ENCODE measurements at regions not wholly inside any gene's neighbourhood (a gene's known extent, or its start where the extent isn't known, plus 50 kb on each side); places are given as distances from the start of the nearest gene placed in this dataset.

GRCh38 chr4:17352357-17352756, 159.5 kb downstream of the QDPR start:
- H3K9me3 ChIP-seq (ENCODE audit: control insufficient read depth, insufficient read depth, low read length) = no peaks in the 10 kb centered on the region
- no peaks in the 10 kb centered on the region for H3K4me1 ChIP-seq (ENCODE audit: control insufficient read depth, low read length)
- no peak overlapping the region for H3K27ac ChIP-seq (ENCODE audit: low read depth, low read length)
- H4K20me1 ChIP-seq (ENCODE audit: control insufficient read depth, insufficient read depth, low read depth, low read length) = no peaks in the 10 kb centered on the region
- no peak overlapping the region for H3K4me2 ChIP-seq (ENCODE audit: low read length)
- no peak overlapping the region for H3K4me3 ChIP-seq (ENCODE audit: low read length)
- no peak for TF ChIP-seq EZH2phosphoT487 (IDR thresholded peaks at IDR 0.05; ENCODE audit: borderline replicate concordance, low read length)
- no peak for TF ChIP-seq CTCF (IDR thresholded peaks at IDR 0.05; ENCODE audit: low read depth, low read length, poor library complexity, severe bottlenecking)
- no peaks in the 10 kb centered on the region for H3F3A ChIP-seq (ENCODE audit: control insufficient read depth, insufficient read depth)
- no peaks in the 10 kb centered on the region for H3K79me2 ChIP-seq (ENCODE audit: control insufficient read depth, low read length)
- H3K27me3 ChIP-seq (ENCODE audit: control insufficient read depth, low read length) = no peaks in the 10 kb centered on the region; the same call in 1 of the 2 replicates
- no peaks in the 10 kb centered on the region for H3K9me2 ChIP-seq (replicated peaks; ENCODE audit: control insufficient read depth, low read length)
- no peaks in the 10 kb centered on the region for H3K36me3 ChIP-seq (ENCODE audit: control insufficient read depth, low read length)

DNA sequence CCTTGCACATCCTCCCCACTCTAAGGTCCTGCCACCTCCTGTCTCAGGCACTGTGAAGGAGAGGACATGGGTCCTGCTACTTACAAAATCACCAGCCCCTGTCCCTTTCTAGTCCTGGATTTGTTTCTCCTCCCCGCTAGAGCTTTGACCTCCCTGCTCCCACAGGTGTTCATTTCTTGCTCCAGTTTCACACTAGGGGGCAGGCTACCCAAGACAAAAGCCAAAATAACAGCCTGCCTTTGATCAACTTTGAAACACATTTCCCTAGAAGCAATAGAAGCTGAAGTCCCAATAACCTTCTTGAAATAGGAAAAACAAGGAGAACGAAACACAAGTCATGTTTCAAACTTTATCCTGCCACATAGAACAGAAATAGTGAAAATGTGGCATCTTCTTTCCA, 164.4 kb downstream of the QDPR start:
- Histone ChIP-seq H3K4me3 (ENCODE audit: low read length) (no peak overlapping the region), H3K36me3 (ENCODE audit: control insufficient read depth, low read length) (no peaks in the 10 kb centered on the region), H3K9me3 (ENCODE audit: control insufficient read depth, insufficient read depth, low read length) (no peaks in the 10 kb centered on the region), H3K79me2 (ENCODE audit: control insufficient read depth, low read length) (no peaks in the 10 kb centered on the region), H3K4me1 (ENCODE audit: control insufficient read depth, low read length) (no peaks in the 10 kb centered on the region), H3K27ac (ENCODE audit: low read depth, low read length) (no peak overlapping the region), H3K27me3 (ENCODE audit: control insufficient read depth, low read length) (no peaks in the 10 kb centered on the region), H3F3A (ENCODE audit: control insufficient read depth, insufficient read depth) (no peaks in the 10 kb centered on the region), H4K20me1 (ENCODE audit: control insufficient read depth, insufficient read depth, low read depth, low read length) (no peaks in the 10 kb centered on the region), H3K4me2 (ENCODE audit: low read length) (no peak overlapping the region), H3K9me2 (replicated peaks; ENCODE audit: control insufficient read depth, low read length) (no peaks in the 10 kb centered on the region)
- TF ChIP-seq EZH2phosphoT487 (IDR thresholded peaks at IDR 0.05; ENCODE audit: borderline replicate concordance, low read length) = no peak
- peak; percentile 66 for TF ChIP-seq CTCF (IDR thresholded peaks at IDR 0.05; ENCODE audit: low read depth, low read length, poor library complexity, severe bottlenecking)

DNA sequence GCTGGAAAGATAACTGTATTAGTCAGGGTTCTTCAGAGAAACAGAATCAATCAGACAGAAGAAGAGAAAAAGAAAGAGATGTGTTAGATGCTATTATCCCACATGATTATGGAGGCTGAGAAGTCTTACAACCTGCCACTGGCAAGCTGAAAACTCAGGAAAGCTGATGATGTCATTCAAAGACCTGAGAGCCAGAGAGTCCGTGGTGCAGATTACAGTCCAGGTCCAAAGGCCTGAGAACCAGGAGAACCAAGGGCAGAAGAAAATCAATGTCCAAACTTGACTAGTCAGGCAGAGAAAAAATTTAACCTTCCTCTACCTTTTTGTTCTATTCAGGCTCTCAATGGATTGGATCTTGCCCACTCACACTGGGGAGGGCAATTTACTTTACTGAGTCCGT, 172.5 kb downstream of the QDPR start:
- H3K4me2 ChIP-seq (ENCODE audit: low read length) = no peak overlapping the region
- H3K79me2 ChIP-seq (ENCODE audit: control insufficient read depth, low read length) = no peaks in the 10 kb centered on the region
- H4K20me1 ChIP-seq (ENCODE audit: control insufficient read depth, insufficient read depth, low read depth, low read length) = no peaks in the 10 kb centered on the region
- no peak overlapping the region for H3K4me3 ChIP-seq (ENCODE audit: low read length)
- peaks cover 21% of the 10 kb centered on the region for H3K4me1 ChIP-seq (ENCODE audit: control insufficient read depth, low read length)
- no peaks in the 10 kb centered on the region for H3K9me2 ChIP-seq (replicated peaks; ENCODE audit: control insufficient read depth, low read length)
- H3K27ac ChIP-seq (ENCODE audit: low read depth, low read length) = no peak overlapping the region
- no peaks in the 10 kb centered on the region for H3K36me3 ChIP-seq (ENCODE audit: control insufficient read depth, low read length)
- no peaks in the 10 kb centered on the region for H3F3A ChIP-seq (ENCODE audit: control insufficient read depth, insufficient read depth)
- TF ChIP-seq CTCF (IDR thresholded peaks at IDR 0.05; ENCODE audit: low read depth, low read length, poor library complexity, severe bottlenecking) (no peak), EZH2phosphoT487 (IDR thresholded peaks at IDR 0.05; ENCODE audit: borderline replicate concordance, low read length) (no peak)
- peaks cover 3% of the 10 kb centered on the region; the same call in 1 of the 2 replicates for H3K27me3 ChIP-seq (ENCODE audit: control insufficient read depth, low read length)
- no peaks in the 10 kb centered on the region for H3K9me3 ChIP-seq (ENCODE audit: control insufficient read depth, insufficient read depth, low read length)

Data from DOHH2 (cell line).